ENCODE measurements at regions not wholly inside any gene's neighbourhood (a gene's known extent, or its start where the extent isn't known, plus 50 kb on each side); places are given as distances from the start of the nearest gene placed in this dataset.
A peak's percentile ranks its signal among the peaks of the same experiment; 100 is the strongest.

- no peak overlapping the region for H3K4me3 Mint-ChIP-seq
- H3K9me3 Mint-ChIP-seq: peaks cover 4 to 6% (median 5%) of the 10 kb centered on the region in 3 donors
- H3K27ac Mint-ChIP-seq: no peak overlapping the region
- H3K27me3 Mint-ChIP-seq: no peaks in the 10 kb centered on the region
- no peaks in the 10 kb centered on the region for H3K4me1 Mint-ChIP-seq
- peaks cover 2% of the 10 kb centered on the region for H3K36me3 Mint-ChIP-seq
Measured at GRCh38 chr22:48224332-48224731, 1461.9 kb downstream of the TBC1D22A start.

GRCh38 chr22:48223488-48224190 lies 1461.2 kb downstream of the TBC1D22A start:
- no peaks in the 10 kb centered on the region for H3K4me1 Mint-ChIP-seq
- peaks cover 4 to 6% (median 5%) of the 10 kb centered on the region in 3 donors for H3K9me3 Mint-ChIP-seq
- H3K27ac Mint-ChIP-seq: no peak overlapping the region
- H3K4me3 Mint-ChIP-seq: no peak overlapping the region
- no peaks in the 10 kb centered on the region for H3K27me3 Mint-ChIP-seq
- peaks cover 2% of the 10 kb centered on the region for H3K36me3 Mint-ChIP-seq

- Mint-ChIP-seq H3K4me3 (no peak overlapping the region), H3K9me3 (peaks cover 4 to 6% (median 5%) of the 10 kb centered on the region in 3 donors), H3K4me1 (no peaks in the 10 kb centered on the region), H3K36me3 (peaks cover 2% of the 10 kb centered on the region), H3K27ac (no peak overlapping the region), H3K27me3 (peaks cover under 1% of the 10 kb centered on the region)
Measured at GRCh38 chr22:48222742-48223487, 1460.5 kb downstream of the TBC1D22A start.

GRCh38 chr22:48218889-48219420 lies 1456.5 kb downstream of the TBC1D22A start:
- H3K4me1 Mint-ChIP-seq: no peaks in the 10 kb centered on the region
- H3K27ac Mint-ChIP-seq: no peak overlapping the region
- peaks cover 2% of the 10 kb centered on the region for H3K27me3 Mint-ChIP-seq
- no peak overlapping the region for H3K4me3 Mint-ChIP-seq
- peaks cover 4 to 6% (median 5%) of the 10 kb centered on the region in 3 donors for H3K9me3 Mint-ChIP-seq
- peaks cover 2% of the 10 kb centered on the region for H3K36me3 Mint-ChIP-seq

- H3K4me1 Mint-ChIP-seq: no peaks in the 10 kb centered on the region
Measured at GRCh38 chr22:48217596-48217995, 1455.1 kb downstream of the TBC1D22A start.

GRCh38 chr22:48212727-48213126 lies 1450.3 kb downstream of the TBC1D22A start:
- Mint-ChIP-seq H3K4me3 (no peak overlapping the region), H3K36me3 (no peaks in the 10 kb centered on the region), H3K27me3 (peaks cover 5% of the 10 kb centered on the region), H3K4me1 (no peaks in the 10 kb centered on the region), H3K9me3 (peaks cover 0 to 4% (median 0%) of the 10 kb centered on the region in 3 donors), H3K27ac (no peak overlapping the region)

More at GRCh38 chr22:48217596-48217995, 1455.1 kb downstream of the TBC1D22A start:
- Mint-ChIP-seq H3K36me3 (peaks cover 2% of the 10 kb centered on the region), H3K27ac (no peak overlapping the region), H3K4me3 (no peak overlapping the region), H3K9me3 (peaks cover 4 to 6% (median 5%) of the 10 kb centered on the region in 3 donors), H3K27me3 (peaks cover 2% of the 10 kb centered on the region)

- no peaks in the 10 kb centered on the region for H3K4me1 Mint-ChIP-seq
- no peak overlapping the region for H3K27ac Mint-ChIP-seq
- H3K27me3 Mint-ChIP-seq: peaks cover 5% of the 10 kb centered on the region
- H3K36me3 Mint-ChIP-seq: no peaks in the 10 kb centered on the region
- H3K4me3 Mint-ChIP-seq: no peak overlapping the region
- H3K9me3 Mint-ChIP-seq: peaks cover 0 to 4% (median 0%) of the 10 kb centered on the region in 3 donors
Measured at GRCh38 chr22:48210812-48211211, 1448.4 kb downstream of the TBC1D22A start.

- Mint-ChIP-seq H3K27me3 (peaks cover 5% of the 10 kb centered on the region), H3K4me3 (no peak overlapping the region), H3K4me1 (peaks cover 0 to 2% (median 0%) of the 10 kb centered on the region in 3 donors), H3K36me3 (no peaks in the 10 kb centered on the region), H3K27ac (no peak overlapping the region), H3K9me3 (peaks cover 0 to 4% (median 0%) of the 10 kb centered on the region in 3 donors)
Measured at GRCh38 chr22:48210198-48210580, 1447.7 kb downstream of the TBC1D22A start.

GRCh38 chr22:48209473-48210197 lies 1447.2 kb downstream of the TBC1D22A start:
- Mint-ChIP-seq H3K27me3 (peaks cover 5% of the 10 kb centered on the region), H3K36me3 (no peaks in the 10 kb centered on the region), H3K9me3 (peaks cover 0 to 4% (median 0%) of the 10 kb centered on the region in 3 donors)

GRCh38 chr22:48208894-48209293 lies 1446.4 kb downstream of the TBC1D22A start:
- no peak overlapping the region for H3K4me3 Mint-ChIP-seq
- H3K4me1 Mint-ChIP-seq: peaks cover 0 to 2% (median 0%) of the 10 kb centered on the region in 3 donors
- no peak overlapping the region for H3K27ac Mint-ChIP-seq
- peaks cover 5% of the 10 kb centered on the region for H3K27me3 Mint-ChIP-seq
- H3K36me3 Mint-ChIP-seq: no peaks in the 10 kb centered on the region
- peaks cover 0 to 4% (median 0%) of the 10 kb centered on the region in 3 donors for H3K9me3 Mint-ChIP-seq

More at GRCh38 chr22:48209473-48210197, 1447.2 kb downstream of the TBC1D22A start:
- peak overlapping the region in 1 of 3 donors; percentile 33 for H3K27ac Mint-ChIP-seq
- no peak overlapping the region for H3K4me3 Mint-ChIP-seq
- H3K4me1 Mint-ChIP-seq: peaks cover 0 to 2% (median 0%) of the 10 kb centered on the region in 3 donors

- Mint-ChIP-seq H3K4me3 (no peak overlapping the region), H3K9me3 (peaks cover 0 to 4% (median 0%) of the 10 kb centered on the region in 3 donors), H3K36me3 (no peaks in the 10 kb centered on the region), H3K27me3 (peaks cover 5% of the 10 kb centered on the region), H3K4me1 (peaks cover 0 to 2% (median 0%) of the 10 kb centered on the region in 3 donors), H3K27ac (no peak overlapping the region)
Measured at GRCh38 chr22:48207919-48208535, 1445.6 kb downstream of the TBC1D22A start.

- H3K36me3 Mint-ChIP-seq: no peaks in the 10 kb centered on the region
- H3K4me1 Mint-ChIP-seq: peaks cover 0 to 2% (median 0%) of the 10 kb centered on the region in 3 donors
- H3K27ac Mint-ChIP-seq: no peak overlapping the region
- H3K9me3 Mint-ChIP-seq: peaks cover 0 to 4% (median 0%) of the 10 kb centered on the region in 3 donors
- peaks cover 6% of the 10 kb centered on the region for H3K27me3 Mint-ChIP-seq
- no peak overlapping the region for H3K4me3 Mint-ChIP-seq
Measured at GRCh38 chr22:48205790-48206189, 1443.3 kb downstream of the TBC1D22A start.

- H3K4me3 Mint-ChIP-seq: no peak overlapping the region
- peaks cover 0 to 4% (median 0%) of the 10 kb centered on the region in 3 donors for H3K9me3 Mint-ChIP-seq
- H3K4me1 Mint-ChIP-seq: peaks cover 0 to 2% (median 0%) of the 10 kb centered on the region in 3 donors
- no peaks in the 10 kb centered on the region for H3K36me3 Mint-ChIP-seq
- H3K27me3 Mint-ChIP-seq: peaks cover 11% of the 10 kb centered on the region
- H3K27ac Mint-ChIP-seq: no peak overlapping the region
Measured at GRCh38 chr22:48205161-48205560, 1442.7 kb downstream of the TBC1D22A start.

- no peaks in the 10 kb centered on the region for H3K36me3 Mint-ChIP-seq
Measured at GRCh38 chr22:48204296-48204695, 1441.8 kb downstream of the TBC1D22A start.

More at GRCh38 chr22:48204296-48204695, 1441.8 kb downstream of the TBC1D22A start:
- Mint-ChIP-seq H3K9me3 (peaks cover 0 to 4% (median 0%) of the 10 kb centered on the region in 3 donors), H3K27ac (no peak overlapping the region), H3K4me3 (no peak overlapping the region), H3K4me1 (peaks cover 0 to 2% (median 0%) of the 10 kb centered on the region in 3 donors), H3K27me3 (peaks cover 12% of the 10 kb centered on the region)
